HG02798 (cell line): ENCODE measurements at regions not wholly inside any gene's neighbourhood (a gene's known extent, or its start where the extent isn't known, plus 50 kb on each side); places are given as distances from the start of the nearest gene placed in this dataset.
"Not testable (repeated sequence)": the region's sequence is repeated elsewhere in the genome, so short reads cannot be mapped to it uniquely, and the experiment has no call there.

ENCODE experiments used
- ATAC-seq: cut with Tn5 transposase; IDR thresholded peaks from one replicate; pipeline ENCODE4 v1.9.1; 2021; ENCODE audit warnings: mild to moderate bottlenecking; ENCODE audit not compliant: unreplicated experiment, poor library complexity

DNA sequence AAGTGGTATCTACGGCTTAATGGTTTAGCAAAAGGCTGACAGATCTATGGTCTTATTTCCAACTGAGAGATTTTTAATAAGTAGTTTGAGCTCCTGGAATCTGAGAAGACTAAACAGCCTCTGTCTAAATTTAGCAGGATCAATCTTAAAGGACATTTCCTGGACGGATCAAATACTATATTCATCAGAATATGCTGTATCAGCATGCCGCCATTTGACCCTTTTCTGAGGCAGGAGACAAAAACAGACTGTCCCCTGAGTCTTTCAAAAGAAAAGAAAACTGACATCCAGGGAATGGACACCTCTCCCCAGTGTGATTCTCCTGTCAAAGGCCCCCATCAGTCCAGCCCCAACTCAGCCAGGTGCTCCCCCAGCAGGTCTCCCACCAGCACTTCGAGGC lies 443.7 kb downstream of the GXYLT1 start:
- no peak for ATAC-seq

DNA sequence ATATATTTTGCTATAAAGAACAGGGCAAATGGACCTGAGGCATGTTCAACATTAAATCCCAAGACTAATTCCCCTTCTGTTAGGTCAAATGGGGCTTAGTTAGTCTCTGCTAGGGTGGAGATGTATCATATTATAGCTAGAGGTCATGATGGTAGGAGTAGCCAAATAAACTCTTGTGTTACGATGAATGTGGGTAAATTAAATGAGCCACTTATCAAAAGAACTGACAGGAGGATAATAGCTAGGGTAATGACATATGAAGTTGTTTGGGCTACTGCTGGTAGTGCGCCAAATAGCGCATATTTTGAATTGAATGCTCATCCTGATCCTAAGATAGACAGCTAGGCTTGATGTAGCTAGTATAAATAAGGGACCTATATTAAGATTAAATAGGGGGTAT lies 445.0 kb downstream of the GXYLT1 start:
- no peak for ATAC-seq

- no peak for ATAC-seq
Observed at GRCh38 chr12:41697161-41697560, 447.5 kb downstream of the GXYLT1 start.

- ATAC-seq: no peak
Observed at GRCh38 chr12:41684997-41685396, 459.7 kb downstream of the GXYLT1 start.

GRCh38 chr12:41683513-41684240 lies 461.0 kb downstream of the GXYLT1 start:
- ATAC-seq: no peak

- peak; percentile 86 for ATAC-seq
Observed at GRCh38 chr12:41683023-41683422, 461.7 kb downstream of the GXYLT1 start.

GRCh38 chr12:41681898-41682297 lies 462.8 kb downstream of the GXYLT1 start:
- no peak for ATAC-seq

GRCh38 chr12:41680155-41680554 lies 464.5 kb downstream of the GXYLT1 start:
- ATAC-seq: no peak

GRCh38 chr12:41663598-41664265 lies 475.6 kb downstream of the PDZRN4 start:
- no peak for ATAC-seq

DNA sequence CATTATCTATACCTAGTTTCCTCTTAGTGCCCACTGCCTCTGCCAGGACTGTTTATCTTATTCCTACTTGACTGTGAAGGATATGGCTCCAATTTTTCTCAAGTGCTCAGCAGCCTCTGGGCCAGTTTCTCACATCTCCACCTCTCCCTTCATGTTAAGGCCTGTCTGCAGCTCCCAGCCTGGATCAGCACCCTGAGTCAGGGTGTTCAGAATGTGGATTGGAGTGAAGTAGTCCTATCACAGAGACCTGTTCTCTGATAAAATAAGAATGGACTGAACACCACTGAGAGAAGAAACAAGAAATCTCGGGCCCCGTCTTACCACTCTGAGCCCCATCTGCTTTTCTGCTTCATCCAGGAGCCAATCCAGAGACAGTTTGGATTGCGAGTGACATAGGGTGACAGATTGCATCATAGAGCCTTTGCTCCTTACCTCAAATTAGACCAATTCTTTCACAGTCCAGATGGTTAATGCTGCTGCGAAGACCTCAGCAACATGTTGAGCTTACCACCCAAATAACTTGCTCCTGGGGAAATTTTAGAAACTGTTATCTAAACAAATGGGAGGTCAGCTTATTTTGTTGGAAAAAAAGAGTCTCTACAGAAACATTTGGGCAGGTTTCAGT lies 473.1 kb downstream of the PDZRN4 start:
- no peak for ATAC-seq

GRCh38 chr12:41656454-41656853 lies 468.3 kb downstream of the PDZRN4 start:
- no peak for ATAC-seq

- no peak for ATAC-seq
Observed at GRCh38 chr12:41653386-41654326, 465.5 kb downstream of the PDZRN4 start.

DNA sequence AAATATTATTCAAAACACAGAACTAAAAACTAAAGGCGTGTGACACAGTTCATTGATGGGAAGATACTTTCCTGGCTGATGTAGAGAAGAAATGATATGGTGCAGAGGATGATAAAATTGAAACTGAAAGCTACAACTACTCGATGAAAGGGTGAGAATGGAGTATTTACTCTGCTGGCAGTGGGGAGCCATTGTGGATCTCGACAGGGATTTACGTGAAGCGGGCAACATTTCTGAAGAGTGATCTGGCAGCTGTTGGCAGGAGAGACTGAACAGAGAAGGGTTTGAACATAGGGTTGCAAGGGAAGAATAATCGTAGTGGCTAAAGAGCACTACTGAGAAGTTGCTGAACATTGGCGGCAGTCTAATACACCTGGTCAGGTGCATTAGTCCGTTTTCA lies 464.9 kb downstream of the PDZRN4 start:
- no peak for ATAC-seq

- no peak for ATAC-seq
Observed at GRCh38 chr12:41645624-41646023, 457.5 kb downstream of the PDZRN4 start.

DNA sequence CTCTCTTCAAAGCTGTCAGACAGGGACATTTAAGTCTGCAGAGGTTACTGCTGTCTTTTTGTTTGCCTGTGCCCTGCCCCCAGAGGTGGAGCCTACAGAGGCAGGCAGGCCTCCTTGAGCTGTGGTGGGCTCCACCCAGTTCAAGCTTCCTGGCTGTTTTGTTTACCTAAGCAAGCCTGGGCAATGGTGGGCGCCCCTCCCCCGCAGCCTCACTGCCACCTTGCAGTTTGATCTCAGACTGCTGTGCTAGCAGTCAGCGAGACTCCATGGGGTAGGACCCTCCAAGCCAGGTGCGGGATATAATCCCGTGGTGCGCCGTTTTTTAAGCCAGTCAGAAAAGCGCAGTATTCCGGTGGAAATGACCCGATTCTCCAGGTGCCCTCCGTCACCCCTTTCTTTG lies 454.7 kb downstream of the PDZRN4 start:
- not testable (repeated sequence) for ATAC-seq

DNA sequence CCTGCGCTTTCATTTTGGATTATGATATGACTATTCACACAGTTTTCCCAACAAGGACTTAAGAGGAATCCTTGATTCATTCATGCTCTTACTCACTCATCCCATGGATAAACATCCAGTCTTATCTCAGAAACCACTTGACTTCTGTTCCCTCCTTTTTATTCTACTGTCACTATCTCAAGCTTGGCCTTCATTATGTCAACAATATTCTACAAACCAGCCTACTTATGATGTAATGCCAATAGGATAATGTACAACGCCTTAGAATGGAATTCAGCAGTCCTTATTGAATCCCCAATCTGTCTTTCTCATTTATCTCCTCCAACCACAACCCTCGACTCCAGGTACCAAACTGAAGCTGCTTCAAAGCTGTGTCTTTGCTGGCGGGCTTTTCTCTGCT lies 448.5 kb downstream of the PDZRN4 start:
- ATAC-seq: no peak

GRCh38 chr12:41635626-41636364 lies 447.7 kb downstream of the PDZRN4 start:
- no peak for ATAC-seq

- no peak for ATAC-seq
Observed at GRCh38 chr12:41634091-41634490, 446.0 kb downstream of the PDZRN4 start.

- no peak for ATAC-seq
Observed at GRCh38 chr12:41629611-41630010, 441.5 kb downstream of the PDZRN4 start.

DNA sequence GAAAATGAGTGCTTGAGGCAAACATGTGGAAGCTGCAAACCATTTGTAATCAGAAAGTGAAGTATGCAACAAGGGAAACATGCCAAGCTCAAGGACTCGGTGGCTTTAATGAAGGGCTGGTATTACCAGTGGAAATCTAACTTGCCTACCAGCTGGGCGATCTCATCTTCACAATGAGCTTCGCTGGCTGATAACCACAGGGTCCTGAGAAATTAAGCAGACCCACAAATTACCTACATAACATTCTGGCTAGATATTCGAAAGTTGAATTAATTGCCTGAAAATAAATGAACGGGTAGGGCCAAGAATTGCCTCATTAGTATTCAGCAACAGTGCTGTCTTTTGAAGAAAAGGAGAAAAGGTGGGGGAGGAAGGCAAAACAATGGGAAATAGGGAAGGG lies 439.4 kb downstream of the PDZRN4 start:
- no peak for ATAC-seq
